GM23338 (cell line): ENCODE measurements at regions not wholly inside any gene's neighbourhood (a gene's known extent, or its start where the extent isn't known, plus 50 kb on each side); places are given as distances from the start of the nearest gene placed in this dataset.

ENCODE experiments used
- ATAC-seq: fragments of 200-7000 bp; cut with Tn5 transposase; 3 replicates; pipeline ENCODE4 v1.9.1; 2020
- DNase-seq: peaks from one replicate; pipeline ENCODE4 v3.0.0-alpha.2; 2015; ENCODE audit warnings: low spot score
- H2AFZ ChIP-seq: fragments of 200-600 bp; sonication (generic); 2 replicates; pipeline ENCODE4 v1.8.0; 2016; ENCODE audit warnings: antibody characterized with exemption, mild to moderate bottlenecking, moderate library complexity
- H3F3A ChIP-seq: fragments of 200-600 bp; sonication (generic); replicated peaks from 2 replicates; pipeline ENCODE4 v1.8.0; 2017; ENCODE audit warnings: antibody characterized with exemption, mixed run types, low read depth
- H3K27ac ChIP-seq: fragments of 200-600 bp; sonication (generic); 2 replicates; pipeline ENCODE4 v1.6.1; 2016; ENCODE audit warnings: low read depth
- H3K27me3 ChIP-seq: fragments of 200-600 bp; sonication (generic); 2 replicates; pipeline ENCODE4 v1.8.0; 2016; ENCODE audit warnings: mild to moderate bottlenecking, mixed run types, moderate library complexity; ENCODE audit not compliant: insufficient read depth
- H3K36me3 ChIP-seq: fragments of 200-600 bp; sonication (generic); 2 replicates; pipeline ENCODE4 v1.8.0; 2016; ENCODE audit warnings: mild to moderate bottlenecking; ENCODE audit not compliant: insufficient read depth
- H3K4me1 ChIP-seq: fragments of 200-600 bp; sonication (generic); 2 replicates; pipeline ENCODE4 v1.8.0; 2016; ENCODE audit warnings: mild to moderate bottlenecking, moderate library complexity; ENCODE audit not compliant: insufficient read depth
- H3K4me2 ChIP-seq: fragments of 200-600 bp; sonication (generic); 2 replicates; pipeline ENCODE4 v1.7.1; 2017; ENCODE audit warnings: mixed run types
- H3K4me3 ChIP-seq: fragments of 200-600 bp; sonication (generic); 2 replicates; pipeline ENCODE4 v1.6.1; 2016; ENCODE audit warnings: mixed run types
- H3K79me2 ChIP-seq: fragments of 200-600 bp; sonication (generic); replicated peaks from 2 replicates; pipeline ENCODE4 v1.8.0; 2017; ENCODE audit warnings: mild to moderate bottlenecking; ENCODE audit not compliant: insufficient read depth
- H3K9me2 ChIP-seq: fragments of 200-600 bp; sonication (generic); 2 replicates; pipeline ENCODE4 v1.8.0; 2017; ENCODE audit not compliant: insufficient read depth
- H4K20me1 ChIP-seq: fragments of 200-600 bp; sonication (generic); replicated peaks from 2 replicates; pipeline ENCODE4 v1.8.0; 2017; ENCODE audit warnings: mild to moderate bottlenecking; ENCODE audit not compliant: insufficient read depth
- H3K27ac Mint-ChIP-seq: 2 replicates; pipeline ENCODE4 v1.8.0; 2020; ENCODE audit warnings: inconsistent platforms, mild to moderate bottlenecking, moderate library complexity, mixed read lengths
- H3K27me3 Mint-ChIP-seq: 3 replicates; pipeline ENCODE4 v1.8.0; 2022; ENCODE audit warnings: low read depth, mild to moderate bottlenecking, moderate library complexity, mixed read lengths, inconsistent platforms; ENCODE audit not compliant: insufficient read depth, poor library complexity
- H3K36me3 Mint-ChIP-seq: 3 replicates; pipeline ENCODE4 v1.8.0; 2021; ENCODE audit warnings: low read depth, mild to moderate bottlenecking, inconsistent platforms, moderate library complexity, mixed read lengths
- H3K4me1 Mint-ChIP-seq: 3 replicates; pipeline ENCODE4 v1.8.0; 2020; ENCODE audit warnings: mild to moderate bottlenecking, inconsistent platforms, mixed read lengths
- H3K4me3 Mint-ChIP-seq: 3 replicates; pipeline ENCODE4 v1.8.0; 2021; ENCODE audit warnings: moderate library complexity, mild to moderate bottlenecking, inconsistent platforms, mixed read lengths
- H3K9me3 Mint-ChIP-seq: 3 replicates; pipeline ENCODE4 v1.8.0; 2020; ENCODE audit warnings: moderate library complexity, mild to moderate bottlenecking, inconsistent platforms, mixed read lengths
- CREB1 ChIP-seq: fragments of 250-450 bp; sonication (Bioruptor Pico); IDR thresholded peaks from 2 replicates; pipeline ENCODE4 v1.5.0; 2020; ENCODE audit warnings: low read depth, mild to moderate bottlenecking, moderate library complexity
- EZH2 ChIP-seq: fragments of 200-600 bp; sonication (generic); IDR thresholded peaks from one replicate; pipeline ENCODE4 v1.8.0; 2017; ENCODE audit warnings: antibody characterized with exemption, mild to moderate bottlenecking, low read depth; ENCODE audit not compliant: unreplicated experiment
- EZH2phosphoT487 ChIP-seq: fragments of 200-600 bp; sonication (generic); IDR thresholded peaks from one replicate; pipeline ENCODE4 v1.8.1; 2018; ENCODE audit warnings: antibody characterized with exemption; ENCODE audit not compliant: unreplicated experiment
- JUNB ChIP-seq: IDR thresholded peaks from one replicate; pipeline ENCODE4 v1.6.1; 2016; ENCODE audit warnings: antibody characterized with exemption; ENCODE audit not compliant: unreplicated experiment
- NANOG ChIP-seq: IDR thresholded peaks from 2 replicates; pipeline ENCODE4 v1.6.1; 2016; ENCODE audit warnings: antibody characterized with exemption, borderline replicate concordance
- POLR2AphosphoS5 ChIP-seq: IDR thresholded peaks from 2 replicates; pipeline ENCODE4 v1.6.1; 2016; ENCODE audit warnings: antibody characterized with exemption, low read depth
- STAT1 ChIP-seq: IDR thresholded peaks from one replicate; pipeline ENCODE4 v1.6.1; 2016; ENCODE audit warnings: antibody characterized with exemption; ENCODE audit not compliant: unreplicated experiment
- ZNF114 ChIP-seq: fragments of 250-450 bp; sonication (Bioruptor Pico); IDR thresholded peaks from 2 replicates; pipeline ENCODE4 v1.5.0; 2020; ENCODE audit warnings: mild to moderate bottlenecking, moderate library complexity
- ZNF331 ChIP-seq: fragments of 250-450 bp; sonication (Bioruptor Pico); IDR thresholded peaks from 2 replicates; pipeline ENCODE4 v1.5.0; 2020; ENCODE audit warnings: low read depth, mild to moderate bottlenecking, moderate library complexity
- TF ChIP-seq, protein P1 (sequence below): fragments of 250-450 bp; sonication (Bioruptor Pico); IDR thresholded peaks from 2 replicates; pipeline ENCODE4 v1.5.0; 2020; ENCODE audit warnings: mild to moderate bottlenecking, moderate library complexity
- TF ChIP-seq, protein P2 (sequence below): IDR thresholded peaks from one replicate; pipeline ENCODE4 v1.6.1; 2018; ENCODE audit warnings: antibody characterized with exemption; ENCODE audit not compliant: unreplicated experiment
- TF ChIP-seq, protein P3 (sequence below): IDR thresholded peaks from 2 replicates; pipeline ENCODE4 v1.6.1; 2016; ENCODE audit warnings: antibody characterized with exemption
- TF ChIP-seq, protein P4 (sequence below), 2 experiments: fragments of 200-600 bp in 1 of 2; sonication (generic) in 1 of 2; conservative IDR thresholded peaks; 2 replicates each; pipeline versions ENCODE4 v1.5.1 to v1.6.1; 2016 to 2017; ENCODE audit warnings: antibody characterized with exemption in 2 of 2, low read depth in 2 of 2, mild to moderate bottlenecking in 2 of 2, moderate library complexity in 1 of 2

DNA sequence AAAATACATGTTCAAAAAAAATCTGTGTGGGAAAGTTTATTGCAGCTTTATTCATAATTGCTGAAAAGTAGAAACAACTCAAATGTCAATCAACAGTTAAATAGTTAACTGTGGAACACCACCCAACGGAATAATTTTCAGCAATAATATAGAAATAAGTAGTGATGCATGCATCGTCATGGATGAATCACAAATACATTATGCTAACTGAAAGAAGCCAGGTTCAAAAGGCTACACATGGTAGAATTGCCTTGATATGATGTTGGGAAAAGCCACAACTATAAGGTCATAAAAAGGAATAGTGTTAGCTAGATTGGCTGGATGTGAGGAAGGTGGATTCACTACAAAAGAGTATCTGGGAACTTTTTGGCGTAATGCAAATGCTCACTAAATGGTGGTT is 82.0 kb downstream of the GMNC start:
- no peak overlapping the region for H3K4me3 ChIP-seq
- no peak overlapping the region for H3K4me2 ChIP-seq
- H3K27ac ChIP-seq, result no peak overlapping the region
- no peaks in the 10 kb centered on the region for H3K4me1 ChIP-seq
- H3F3A ChIP-seq, result no peaks in the 10 kb centered on the region
- no peaks in the 10 kb centered on the region for H3K36me3 ChIP-seq
- no peak overlapping the region for H2AFZ ChIP-seq
- H3K79me2 ChIP-seq, result no peaks in the 10 kb centered on the region
- DNase-seq (no peak), ATAC-seq (no peak)
- H3K27me3 ChIP-seq, result no peaks in the 10 kb centered on the region
- H3K36me3 Mint-ChIP-seq, result no peaks in the 10 kb centered on the region
- no peak overlapping the region for H3K27ac Mint-ChIP-seq
- TF ChIP-seq EZH2 (no peak), POLR2AphosphoS5 (no peak), ZNF331 (no peak), CREB1 (CRISPR knock-in tag) (no peak), ZNF114 (no peak), NANOG (no peak), EZH2phosphoT487 (no peak), STAT1 (no peak), JUNB (no peak)
- TF ChIP-seq, protein P1, sequence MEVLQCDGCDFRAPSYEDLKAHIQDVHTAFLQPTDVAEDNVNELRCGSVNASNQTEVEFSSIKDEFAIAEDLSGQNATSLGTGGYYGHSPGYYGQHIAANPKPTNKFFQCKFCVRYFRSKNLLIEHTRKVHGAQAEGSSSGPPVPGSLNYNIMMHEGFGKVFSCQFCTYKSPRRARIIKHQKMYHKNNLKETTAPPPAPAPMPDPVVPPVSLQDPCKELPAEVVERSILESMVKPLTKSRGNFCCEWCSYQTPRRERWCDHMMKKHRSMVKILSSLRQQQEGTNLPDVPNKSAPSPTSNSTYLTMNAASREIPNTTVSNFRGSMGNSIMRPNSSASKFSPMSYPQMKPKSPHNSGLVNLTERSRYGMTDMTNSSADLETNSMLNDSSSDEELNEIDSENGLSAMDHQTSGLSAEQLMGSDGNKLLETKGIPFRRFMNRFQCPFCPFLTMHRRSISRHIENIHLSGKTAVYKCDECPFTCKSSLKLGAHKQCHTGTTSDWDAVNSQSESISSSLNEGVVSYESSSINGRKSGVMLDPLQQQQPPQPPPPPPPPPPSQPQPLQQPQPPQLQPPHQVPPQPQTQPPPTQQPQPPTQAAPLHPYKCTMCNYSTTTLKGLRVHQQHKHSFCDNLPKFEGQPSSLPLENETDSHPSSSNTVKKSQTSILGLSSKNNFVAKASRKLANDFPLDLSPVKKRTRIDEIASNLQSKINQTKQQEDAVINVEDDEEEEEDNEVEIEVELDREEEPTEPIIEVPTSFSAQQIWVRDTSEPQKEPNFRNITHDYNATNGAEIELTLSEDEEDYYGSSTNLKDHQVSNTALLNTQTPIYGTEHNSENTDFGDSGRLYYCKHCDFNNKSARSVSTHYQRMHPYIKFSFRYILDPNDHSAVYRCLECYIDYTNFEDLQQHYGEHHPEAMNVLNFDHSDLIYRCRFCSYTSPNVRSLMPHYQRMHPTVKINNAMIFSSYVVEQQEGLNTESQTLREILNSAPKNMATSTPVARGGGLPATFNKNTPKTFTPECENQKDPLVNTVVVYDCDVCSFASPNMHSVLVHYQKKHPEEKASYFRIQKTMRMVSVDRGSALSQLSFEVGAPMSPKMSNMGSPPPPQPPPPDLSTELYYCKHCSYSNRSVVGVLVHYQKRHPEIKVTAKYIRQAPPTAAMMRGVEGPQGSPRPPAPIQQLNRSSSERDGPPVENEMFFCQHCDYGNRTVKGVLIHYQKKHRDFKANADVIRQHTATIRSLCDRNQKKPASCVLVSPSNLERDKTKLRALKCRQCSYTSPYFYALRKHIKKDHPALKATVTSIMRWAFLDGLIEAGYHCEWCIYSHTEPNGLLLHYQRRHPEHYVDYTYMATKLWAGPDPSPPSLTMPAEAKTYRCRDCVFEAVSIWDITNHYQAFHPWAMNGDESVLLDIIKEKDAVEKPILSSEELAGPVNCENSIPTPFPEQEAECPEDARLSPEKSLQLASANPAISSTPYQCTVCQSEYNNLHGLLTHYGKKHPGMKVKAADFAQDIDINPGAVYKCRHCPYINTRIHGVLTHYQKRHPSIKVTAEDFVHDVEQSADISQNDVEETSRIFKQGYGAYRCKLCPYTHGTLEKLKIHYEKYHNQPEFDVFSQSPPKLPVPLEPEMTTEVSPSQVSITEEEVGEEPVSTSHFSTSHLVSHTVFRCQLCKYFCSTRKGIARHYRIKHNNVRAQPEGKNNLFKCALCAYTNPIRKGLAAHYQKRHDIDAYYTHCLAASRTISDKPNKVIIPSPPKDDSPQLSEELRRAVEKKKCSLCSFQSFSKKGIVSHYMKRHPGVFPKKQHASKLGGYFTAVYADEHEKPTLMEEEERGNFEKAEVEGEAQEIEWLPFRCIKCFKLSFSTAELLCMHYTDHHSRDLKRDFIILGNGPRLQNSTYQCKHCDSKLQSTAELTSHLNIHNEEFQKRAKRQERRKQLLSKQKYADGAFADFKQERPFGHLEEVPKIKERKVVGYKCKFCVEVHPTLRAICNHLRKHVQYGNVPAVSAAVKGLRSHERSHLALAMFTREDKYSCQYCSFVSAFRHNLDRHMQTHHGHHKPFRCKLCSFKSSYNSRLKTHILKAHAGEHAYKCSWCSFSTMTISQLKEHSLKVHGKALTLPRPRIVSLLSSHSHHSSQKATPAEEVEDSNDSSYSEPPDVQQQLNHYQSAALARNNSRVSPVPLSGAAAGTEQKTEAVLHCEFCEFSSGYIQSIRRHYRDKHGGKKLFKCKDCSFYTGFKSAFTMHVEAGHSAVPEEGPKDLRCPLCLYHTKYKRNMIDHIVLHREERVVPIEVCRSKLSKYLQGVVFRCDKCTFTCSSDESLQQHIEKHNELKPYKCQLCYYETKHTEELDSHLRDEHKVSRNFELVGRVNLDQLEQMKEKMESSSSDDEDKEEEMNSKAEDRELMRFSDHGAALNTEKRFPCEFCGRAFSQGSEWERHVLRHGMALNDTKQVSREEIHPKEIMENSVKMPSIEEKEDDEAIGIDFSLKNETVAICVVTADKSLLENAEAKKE (CRISPR knock-in tag), result no peak
- TF ChIP-seq, protein P2, sequence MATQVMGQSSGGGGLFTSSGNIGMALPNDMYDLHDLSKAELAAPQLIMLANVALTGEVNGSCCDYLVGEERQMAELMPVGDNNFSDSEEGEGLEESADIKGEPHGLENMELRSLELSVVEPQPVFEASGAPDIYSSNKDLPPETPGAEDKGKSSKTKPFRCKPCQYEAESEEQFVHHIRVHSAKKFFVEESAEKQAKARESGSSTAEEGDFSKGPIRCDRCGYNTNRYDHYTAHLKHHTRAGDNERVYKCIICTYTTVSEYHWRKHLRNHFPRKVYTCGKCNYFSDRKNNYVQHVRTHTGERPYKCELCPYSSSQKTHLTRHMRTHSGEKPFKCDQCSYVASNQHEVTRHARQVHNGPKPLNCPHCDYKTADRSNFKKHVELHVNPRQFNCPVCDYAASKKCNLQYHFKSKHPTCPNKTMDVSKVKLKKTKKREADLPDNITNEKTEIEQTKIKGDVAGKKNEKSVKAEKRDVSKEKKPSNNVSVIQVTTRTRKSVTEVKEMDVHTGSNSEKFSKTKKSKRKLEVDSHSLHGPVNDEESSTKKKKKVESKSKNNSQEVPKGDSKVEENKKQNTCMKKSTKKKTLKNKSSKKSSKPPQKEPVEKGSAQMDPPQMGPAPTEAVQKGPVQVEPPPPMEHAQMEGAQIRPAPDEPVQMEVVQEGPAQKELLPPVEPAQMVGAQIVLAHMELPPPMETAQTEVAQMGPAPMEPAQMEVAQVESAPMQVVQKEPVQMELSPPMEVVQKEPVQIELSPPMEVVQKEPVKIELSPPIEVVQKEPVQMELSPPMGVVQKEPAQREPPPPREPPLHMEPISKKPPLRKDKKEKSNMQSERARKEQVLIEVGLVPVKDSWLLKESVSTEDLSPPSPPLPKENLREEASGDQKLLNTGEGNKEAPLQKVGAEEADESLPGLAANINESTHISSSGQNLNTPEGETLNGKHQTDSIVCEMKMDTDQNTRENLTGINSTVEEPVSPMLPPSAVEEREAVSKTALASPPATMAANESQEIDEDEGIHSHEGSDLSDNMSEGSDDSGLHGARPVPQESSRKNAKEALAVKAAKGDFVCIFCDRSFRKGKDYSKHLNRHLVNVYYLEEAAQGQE, result no peak
- TF ChIP-seq, protein P3, sequence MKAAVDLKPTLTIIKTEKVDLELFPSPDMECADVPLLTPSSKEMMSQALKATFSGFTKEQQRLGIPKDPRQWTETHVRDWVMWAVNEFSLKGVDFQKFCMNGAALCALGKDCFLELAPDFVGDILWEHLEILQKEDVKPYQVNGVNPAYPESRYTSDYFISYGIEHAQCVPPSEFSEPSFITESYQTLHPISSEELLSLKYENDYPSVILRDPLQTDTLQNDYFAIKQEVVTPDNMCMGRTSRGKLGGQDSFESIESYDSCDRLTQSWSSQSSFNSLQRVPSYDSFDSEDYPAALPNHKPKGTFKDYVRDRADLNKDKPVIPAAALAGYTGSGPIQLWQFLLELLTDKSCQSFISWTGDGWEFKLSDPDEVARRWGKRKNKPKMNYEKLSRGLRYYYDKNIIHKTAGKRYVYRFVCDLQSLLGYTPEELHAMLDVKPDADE, result no peak
- TF ChIP-seq, protein P4, sequence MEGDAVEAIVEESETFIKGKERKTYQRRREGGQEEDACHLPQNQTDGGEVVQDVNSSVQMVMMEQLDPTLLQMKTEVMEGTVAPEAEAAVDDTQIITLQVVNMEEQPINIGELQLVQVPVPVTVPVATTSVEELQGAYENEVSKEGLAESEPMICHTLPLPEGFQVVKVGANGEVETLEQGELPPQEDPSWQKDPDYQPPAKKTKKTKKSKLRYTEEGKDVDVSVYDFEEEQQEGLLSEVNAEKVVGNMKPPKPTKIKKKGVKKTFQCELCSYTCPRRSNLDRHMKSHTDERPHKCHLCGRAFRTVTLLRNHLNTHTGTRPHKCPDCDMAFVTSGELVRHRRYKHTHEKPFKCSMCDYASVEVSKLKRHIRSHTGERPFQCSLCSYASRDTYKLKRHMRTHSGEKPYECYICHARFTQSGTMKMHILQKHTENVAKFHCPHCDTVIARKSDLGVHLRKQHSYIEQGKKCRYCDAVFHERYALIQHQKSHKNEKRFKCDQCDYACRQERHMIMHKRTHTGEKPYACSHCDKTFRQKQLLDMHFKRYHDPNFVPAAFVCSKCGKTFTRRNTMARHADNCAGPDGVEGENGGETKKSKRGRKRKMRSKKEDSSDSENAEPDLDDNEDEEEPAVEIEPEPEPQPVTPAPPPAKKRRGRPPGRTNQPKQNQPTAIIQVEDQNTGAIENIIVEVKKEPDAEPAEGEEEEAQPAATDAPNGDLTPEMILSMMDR (conservative IDR thresholded peaks at IDR 0.05; ENCODE audit: low read depth in 2 of 2), result no peak
- H3K27me3 Mint-ChIP-seq, result no peaks in the 10 kb centered on the region
- no peaks in the 10 kb centered on the region for H3K9me3 Mint-ChIP-seq
- H3K4me3 Mint-ChIP-seq, result no peak overlapping the region
- no peaks in the 10 kb centered on the region for H3K9me2 ChIP-seq
- no peaks in the 10 kb centered on the region for H3K4me1 Mint-ChIP-seq
- no peaks in the 10 kb centered on the region for H4K20me1 ChIP-seq
